T-helper 17 cell (primary cell): ENCODE measurements at regions not wholly inside any gene's neighbourhood (a gene's known extent, or its start where the extent isn't known, plus 50 kb on each side); places are given as distances from the start of the nearest gene placed in this dataset.

Experiments
- ATAC-seq: fragments of 150-1000 bp; cut with Tn5 transposase; 2 replicates; pipeline ENCODE4 v1.10.0; 2021; ENCODE audit warnings: mild to moderate bottlenecking, moderate library complexity
- DNase-seq, 3 donors: peaks; one replicate each; pipeline versions ENCODE4 v3.0.0 to v3.0.0-alpha.2; 2020 to 2021
- H3K9me3 ChIP-seq: one replicate; pipeline ENCODE4 v1.7.0; 2013; ENCODE audit warnings: low read length, mild to moderate bottlenecking; ENCODE audit not compliant: control insufficient read depth, poor library complexity, severe bottlenecking
- H3K27ac Mint-ChIP-seq: one replicate; pipeline ENCODE4 v1.8.0; 2022; ENCODE audit warnings: mild to moderate bottlenecking, moderate library complexity, mixed read lengths
- H3K27me3 Mint-ChIP-seq: one replicate; pipeline ENCODE4 v1.8.0; 2022; ENCODE audit warnings: mixed read lengths
- H3K36me3 Mint-ChIP-seq: one replicate; pipeline ENCODE4 v1.8.0; 2022; ENCODE audit warnings: low read depth, mixed read lengths
- H3K4me1 Mint-ChIP-seq: one replicate; pipeline ENCODE4 v1.8.0; 2022; ENCODE audit warnings: mild to moderate bottlenecking, mixed read lengths
- H3K4me3 Mint-ChIP-seq: one replicate; pipeline ENCODE4 v1.8.0; 2022; ENCODE audit warnings: mild to moderate bottlenecking, moderate library complexity, mixed read lengths

DNA sequence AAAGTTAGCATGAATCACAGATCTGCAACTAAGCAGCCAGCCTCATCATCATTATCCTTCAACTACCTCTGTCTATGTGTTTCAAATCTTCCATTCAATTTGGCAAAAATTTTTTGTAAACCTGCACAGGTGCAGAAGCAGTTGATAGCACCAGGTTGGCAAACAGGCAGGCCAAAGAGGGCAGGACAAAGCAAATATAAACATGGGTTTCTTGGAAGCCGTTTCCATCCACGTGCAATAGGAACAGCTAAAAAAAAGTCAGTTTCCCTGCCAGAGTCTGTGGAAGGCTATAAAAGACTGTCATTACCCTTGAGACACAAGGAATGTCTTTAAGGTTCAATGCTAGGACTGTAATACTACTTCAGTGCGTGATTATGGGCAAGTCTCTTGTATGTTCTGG is 253.2 kb downstream of the PDHA2 start:
- Mint-ChIP-seq H3K27me3 (no peaks in the 10 kb centered on the region), H3K27ac (no peak overlapping the region), H3K4me3 (no peak overlapping the region), H3K4me1 (no peaks in the 10 kb centered on the region), H3K36me3 (no peaks in the 10 kb centered on the region)
- no peaks in the 10 kb centered on the region for H3K9me3 ChIP-seq
- no peak for DNase-seq
- no peak for ATAC-seq

DNA sequence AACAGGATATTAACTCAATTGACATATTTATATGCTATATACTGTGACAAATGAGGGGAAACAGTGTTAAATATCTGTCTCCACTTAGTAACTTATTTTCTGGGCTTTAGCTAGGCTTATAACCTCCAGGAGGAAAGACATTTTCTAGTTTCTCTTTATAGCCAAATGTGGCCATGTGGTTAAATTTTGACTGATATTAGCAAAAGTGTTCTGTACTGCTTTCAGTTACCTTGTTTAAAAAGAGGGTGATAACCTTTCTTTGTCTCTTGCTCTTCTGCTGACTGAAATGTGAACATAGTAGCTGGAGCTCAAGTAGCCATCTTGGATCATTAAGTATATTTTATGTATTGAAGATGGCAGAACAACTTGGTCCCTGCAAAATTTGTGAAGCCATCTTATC is 253.7 kb downstream of the PDHA2 start:
- Mint-ChIP-seq H3K27ac (no peak overlapping the region), H3K27me3 (no peaks in the 10 kb centered on the region), H3K4me1 (no peaks in the 10 kb centered on the region), H3K36me3 (no peaks in the 10 kb centered on the region), H3K4me3 (no peak overlapping the region)
- H3K9me3 ChIP-seq, result no peaks in the 10 kb centered on the region
- no peak for ATAC-seq
- no peak for DNase-seq

DNA sequence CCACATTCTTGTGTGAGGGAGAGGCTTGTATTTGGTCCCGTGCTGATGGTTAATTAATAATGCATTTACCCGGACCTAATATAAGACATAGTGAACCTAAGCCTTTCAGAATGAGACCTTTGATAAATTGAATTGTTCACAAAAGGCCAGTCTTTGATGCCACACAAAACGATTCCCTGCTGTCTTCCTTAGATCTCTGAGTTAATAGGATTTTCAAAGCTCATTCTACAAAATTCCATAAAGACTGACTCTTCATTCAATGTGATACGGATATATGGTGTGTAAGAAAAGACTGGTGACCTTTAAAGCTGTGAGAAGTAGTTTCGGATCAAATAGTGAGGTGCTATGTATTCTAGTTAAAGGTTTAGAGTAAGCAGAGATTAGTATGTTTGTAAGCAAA is 254.3 kb downstream of the PDHA2 start:
- ATAC-seq, result no peak
- no peaks in the 10 kb centered on the region for H3K4me1 Mint-ChIP-seq
- no peaks in the 10 kb centered on the region for H3K36me3 Mint-ChIP-seq
- H3K27me3 Mint-ChIP-seq, result no peaks in the 10 kb centered on the region
- no peaks in the 10 kb centered on the region for H3K9me3 ChIP-seq
- H3K27ac Mint-ChIP-seq, result no peak overlapping the region
- H3K4me3 Mint-ChIP-seq, result no peak overlapping the region
- DNase-seq, result no peak

DNA sequence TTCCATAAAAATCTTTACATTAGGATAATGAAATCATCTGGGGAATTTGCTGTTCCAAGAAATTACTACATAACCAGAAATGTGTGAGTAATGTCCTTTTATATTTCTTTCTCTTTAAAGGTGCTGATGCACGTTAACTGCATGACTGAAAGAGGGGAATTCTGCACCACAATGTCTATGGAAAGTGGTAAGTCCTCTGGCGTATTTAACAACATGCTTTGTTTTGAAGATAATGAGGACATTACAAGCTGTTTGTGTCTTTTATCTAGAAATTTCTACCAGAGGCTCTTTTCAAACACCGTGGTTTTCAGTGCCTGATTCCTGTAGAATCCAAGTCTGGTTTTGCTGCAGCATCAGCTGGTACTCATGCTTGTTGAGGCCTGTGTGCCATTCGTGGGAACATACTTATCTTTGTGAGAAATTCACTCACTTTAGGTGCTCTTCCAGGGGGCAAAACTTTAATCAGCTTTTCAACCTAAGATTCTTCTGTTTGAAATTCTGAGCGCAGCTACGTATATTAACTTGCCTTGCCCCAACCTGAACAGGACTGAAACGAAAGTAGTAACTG is 257.2 kb downstream of the PDHA2 start:
- Mint-ChIP-seq H3K36me3 (no peaks in the 10 kb centered on the region), H3K4me3 (no peak overlapping the region), H3K27ac (no peak overlapping the region), H3K27me3 (no peaks in the 10 kb centered on the region), H3K4me1 (no peaks in the 10 kb centered on the region)
- DNase-seq (no peak), ATAC-seq (no peak)
- no peaks in the 10 kb centered on the region for H3K9me3 ChIP-seq

DNA sequence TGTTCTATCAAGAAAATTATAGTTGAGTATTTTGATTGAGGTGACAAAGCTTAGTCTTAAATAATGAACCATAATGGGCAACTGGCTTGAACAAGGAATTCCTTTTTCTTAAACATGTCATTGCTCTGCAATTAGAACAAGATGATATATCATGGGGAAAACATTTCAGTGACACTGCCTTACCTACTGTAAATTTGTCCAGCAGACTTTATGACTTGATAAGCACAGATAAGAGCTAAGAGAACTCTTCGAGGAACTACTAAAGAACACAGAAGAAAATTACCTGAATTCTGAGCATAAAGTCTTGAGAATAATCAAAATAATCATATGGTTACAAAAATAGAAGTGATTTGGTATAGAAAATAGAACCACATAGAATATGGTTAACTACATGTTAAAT is 257.8 kb downstream of the PDHA2 start:
- Mint-ChIP-seq H3K27me3 (no peaks in the 10 kb centered on the region), H3K27ac (no peak overlapping the region), H3K4me1 (no peaks in the 10 kb centered on the region), H3K4me3 (no peak overlapping the region), H3K36me3 (no peaks in the 10 kb centered on the region)
- no peak for DNase-seq
- no peaks in the 10 kb centered on the region for H3K9me3 ChIP-seq
- ATAC-seq, result no peak

DNA sequence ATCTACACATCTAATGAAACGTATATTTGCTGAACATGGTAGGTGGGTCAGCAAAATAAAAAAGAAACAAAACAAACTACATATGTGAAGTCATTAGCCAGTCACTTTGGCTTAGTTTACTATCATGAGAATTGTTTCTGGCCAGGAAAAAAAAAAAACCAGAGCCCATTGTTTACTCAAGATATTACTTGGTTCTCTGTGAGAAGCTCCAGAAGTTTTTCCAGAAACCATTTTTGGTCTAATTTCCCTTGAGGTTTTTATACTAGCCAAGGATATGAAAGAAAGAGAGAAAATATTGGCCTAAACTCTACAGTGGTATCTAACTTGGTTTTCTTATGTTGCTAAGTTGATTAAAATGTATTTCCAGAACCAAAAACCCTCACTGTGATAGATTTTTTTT is 259.1 kb downstream of the PDHA2 start:
- H3K27me3 Mint-ChIP-seq, result no peaks in the 10 kb centered on the region
- no peaks in the 10 kb centered on the region for H3K9me3 ChIP-seq
- no peaks in the 10 kb centered on the region for H3K36me3 Mint-ChIP-seq
- H3K4me1 Mint-ChIP-seq, result no peaks in the 10 kb centered on the region
- no peak for ATAC-seq
- DNase-seq, result no peak
- H3K4me3 Mint-ChIP-seq, result no peak overlapping the region
- H3K27ac Mint-ChIP-seq, result no peak overlapping the region

DNA sequence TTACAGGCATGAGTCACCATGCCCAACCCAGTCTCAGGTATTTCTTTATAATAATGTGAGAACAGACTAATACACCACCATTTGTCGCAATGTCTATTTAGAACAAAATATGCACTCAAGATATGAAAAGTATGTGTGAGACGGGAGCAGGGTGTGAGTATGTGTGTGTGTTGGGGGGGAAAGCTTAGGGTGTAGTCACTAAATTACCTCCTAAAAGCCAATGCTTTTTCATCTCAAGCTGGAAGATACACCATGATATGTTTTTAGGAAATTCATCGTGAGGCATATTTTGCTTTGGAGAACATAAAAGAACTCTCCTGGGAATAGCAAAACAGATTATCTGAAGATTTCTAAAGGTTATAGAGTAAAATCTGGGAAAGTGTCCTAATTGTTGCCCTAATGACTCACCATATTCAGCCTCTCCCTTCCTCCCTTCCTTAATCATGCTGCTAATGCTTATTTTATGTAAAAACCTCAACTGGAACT is 262.7 kb downstream of the PDHA2 start:
- Mint-ChIP-seq H3K36me3 (no peaks in the 10 kb centered on the region), H3K4me3 (no peak overlapping the region), H3K4me1 (no peaks in the 10 kb centered on the region), H3K27ac (no peak overlapping the region), H3K27me3 (no peaks in the 10 kb centered on the region)
- no peak for DNase-seq
- no peak for ATAC-seq
- no peaks in the 10 kb centered on the region for H3K9me3 ChIP-seq

DNA sequence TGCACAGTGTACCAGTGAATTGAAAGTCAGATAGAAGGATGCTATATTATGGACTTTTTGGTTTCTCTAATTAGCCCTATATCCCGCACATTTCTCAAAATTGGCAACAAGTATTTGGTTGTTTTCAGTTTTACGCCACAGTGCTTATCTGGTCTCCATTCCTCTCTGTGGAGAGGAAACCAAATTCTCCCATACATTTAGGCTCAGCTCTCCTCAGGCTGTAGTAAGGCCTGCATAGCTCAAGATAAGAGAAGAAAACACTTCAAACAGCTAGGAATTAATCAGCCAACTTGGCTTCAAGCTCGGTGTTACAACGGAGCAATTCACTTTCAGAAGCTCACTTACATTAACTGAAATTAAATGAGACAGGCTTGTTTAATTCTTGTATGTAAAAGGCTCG is 263.2 kb downstream of the PDHA2 start:
- DNase-seq (no peak), ATAC-seq (no peak)
- Mint-ChIP-seq H3K27ac (no peak overlapping the region), H3K4me1 (no peaks in the 10 kb centered on the region), H3K36me3 (no peaks in the 10 kb centered on the region), H3K27me3 (no peaks in the 10 kb centered on the region), H3K4me3 (no peak overlapping the region)
- no peaks in the 10 kb centered on the region for H3K9me3 ChIP-seq

DNA sequence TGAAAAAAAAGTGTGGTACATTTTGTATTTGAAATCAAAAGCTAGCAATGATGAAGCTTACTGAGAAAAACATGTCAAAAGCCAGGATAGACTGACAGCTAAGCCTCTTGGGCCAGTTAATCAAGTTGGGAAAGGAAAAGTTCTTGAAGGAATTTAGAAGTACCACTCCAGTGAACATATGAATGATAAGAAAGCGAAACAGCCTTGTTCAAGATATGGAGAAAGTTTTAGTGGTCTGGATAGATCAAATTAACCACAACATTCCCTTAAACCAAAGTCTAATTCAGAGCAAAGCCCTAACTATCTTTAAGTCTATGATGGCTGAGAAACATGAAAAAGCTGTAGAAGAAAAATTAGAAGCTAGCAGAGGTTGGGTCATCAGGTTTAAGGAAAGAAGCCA is 268.3 kb downstream of the PDHA2 start:
- Mint-ChIP-seq H3K4me1 (no peaks in the 10 kb centered on the region), H3K27me3 (no peaks in the 10 kb centered on the region)

DNA sequence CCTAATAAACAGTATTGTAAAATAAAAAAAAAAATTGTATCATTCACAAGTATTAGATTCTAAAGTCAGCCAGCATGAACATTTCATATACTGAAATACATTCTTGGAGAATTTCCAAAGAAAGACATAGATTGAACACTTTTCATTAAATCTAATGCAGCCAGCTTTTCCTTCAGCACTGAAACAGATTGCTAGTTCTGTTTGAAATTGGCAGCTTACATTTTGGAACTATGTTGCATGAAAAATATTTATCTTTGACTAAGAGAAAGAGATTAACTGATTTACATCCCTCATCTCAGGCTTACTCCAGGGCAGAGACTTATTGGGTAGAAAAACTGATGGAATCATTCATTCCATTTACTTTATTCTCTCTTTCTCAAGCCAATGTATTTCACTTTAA is 272.7 kb downstream of the PDHA2 start:
- DNase-seq (no peak), ATAC-seq (no peak)
- H3K4me3 Mint-ChIP-seq, result no peak overlapping the region
- H3K27me3 Mint-ChIP-seq, result peaks cover 4% of the 10 kb centered on the region
- H3K27ac Mint-ChIP-seq, result no peak overlapping the region
- H3K36me3 Mint-ChIP-seq, result no peaks in the 10 kb centered on the region
- no peaks in the 10 kb centered on the region for H3K9me3 ChIP-seq
- H3K4me1 Mint-ChIP-seq, result no peaks in the 10 kb centered on the region

More for the DNA sequence above, 268.3 kb downstream of the PDHA2 start:
- Mint-ChIP-seq H3K27ac (no peak overlapping the region), H3K4me3 (no peak overlapping the region), H3K36me3 (no peaks in the 10 kb centered on the region)
- ATAC-seq (no peak), DNase-seq (no peak)
- H3K9me3 ChIP-seq, result no peaks in the 10 kb centered on the region

DNA sequence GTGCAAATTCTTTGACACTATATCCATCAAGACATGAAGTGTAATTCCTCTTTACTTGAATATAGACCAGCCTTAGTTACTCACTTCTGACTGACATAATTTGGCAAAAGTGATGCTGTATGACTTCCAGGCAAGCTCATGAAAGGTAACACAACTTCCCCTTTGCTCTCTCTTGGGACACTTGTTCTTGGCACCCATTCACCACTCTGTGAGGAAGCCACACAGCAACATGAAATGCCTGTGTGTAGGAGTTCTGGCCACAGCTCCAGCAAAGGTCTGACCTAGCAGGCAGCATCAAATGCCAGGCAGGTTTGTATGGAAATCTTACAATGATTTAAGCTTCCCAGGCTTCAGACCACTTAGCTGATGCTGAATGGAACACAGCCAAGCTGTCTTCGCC is 280.3 kb downstream of the PDHA2 start:
- Mint-ChIP-seq H3K4me3 (no peak overlapping the region), H3K36me3 (no peaks in the 10 kb centered on the region), H3K27ac (no peak overlapping the region), H3K27me3 (no peaks in the 10 kb centered on the region), H3K4me1 (no peaks in the 10 kb centered on the region)
- H3K9me3 ChIP-seq, result no peaks in the 10 kb centered on the region
- no peak for DNase-seq
- ATAC-seq, result no peak

DNA sequence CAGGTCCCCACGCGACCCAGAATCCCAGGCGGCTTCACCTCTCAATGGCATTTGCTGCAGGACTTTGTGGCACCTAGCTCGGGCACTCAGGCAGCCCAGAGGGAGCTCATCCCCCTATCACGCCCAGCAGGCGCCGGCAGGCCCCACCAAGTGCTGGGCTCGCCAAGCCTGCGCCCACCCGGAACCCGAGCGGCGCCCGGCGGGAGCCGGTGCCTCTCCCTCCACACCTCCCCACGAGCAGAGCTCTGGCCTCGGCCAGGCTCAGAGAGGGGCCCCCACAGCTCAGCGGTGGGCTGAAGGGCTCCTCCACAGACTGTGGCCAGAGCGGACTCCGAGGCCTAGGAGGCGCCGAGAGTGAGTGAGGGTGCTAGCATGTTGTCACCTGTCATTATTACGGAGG is 286.3 kb downstream of the PDHA2 start:
- no peaks in the 10 kb centered on the region for H3K4me1 Mint-ChIP-seq
- no peaks in the 10 kb centered on the region for H3K9me3 ChIP-seq
- no peaks in the 10 kb centered on the region for H3K36me3 Mint-ChIP-seq
- H3K27me3 Mint-ChIP-seq, result no peaks in the 10 kb centered on the region
- H3K4me3 Mint-ChIP-seq, result no peak overlapping the region
- no peak overlapping the region for H3K27ac Mint-ChIP-seq
- ATAC-seq (no peak), DNase-seq (no peak)

DNA sequence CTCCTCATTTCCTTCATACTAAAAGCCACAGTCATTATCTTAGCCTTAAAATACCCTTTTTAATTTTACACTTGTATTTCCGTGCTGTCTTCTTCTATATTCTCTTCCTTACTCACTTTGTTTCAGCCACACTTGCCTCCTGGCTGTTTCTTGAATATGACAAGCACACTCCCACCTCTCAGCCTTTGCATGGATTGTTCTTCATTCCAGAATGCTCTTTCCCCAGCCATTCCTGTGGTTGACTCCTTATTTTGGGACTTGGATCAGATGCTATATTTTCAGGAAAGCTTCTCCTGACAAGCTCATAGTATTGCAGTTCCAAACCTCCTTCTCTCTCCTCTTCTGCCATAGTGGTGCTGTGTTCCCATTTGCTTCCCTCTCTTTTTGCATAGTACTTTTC is 291.3 kb downstream of the PDHA2 start:
- H3K27me3 Mint-ChIP-seq, result no peaks in the 10 kb centered on the region
- H3K27ac Mint-ChIP-seq, result no peak overlapping the region

DNA sequence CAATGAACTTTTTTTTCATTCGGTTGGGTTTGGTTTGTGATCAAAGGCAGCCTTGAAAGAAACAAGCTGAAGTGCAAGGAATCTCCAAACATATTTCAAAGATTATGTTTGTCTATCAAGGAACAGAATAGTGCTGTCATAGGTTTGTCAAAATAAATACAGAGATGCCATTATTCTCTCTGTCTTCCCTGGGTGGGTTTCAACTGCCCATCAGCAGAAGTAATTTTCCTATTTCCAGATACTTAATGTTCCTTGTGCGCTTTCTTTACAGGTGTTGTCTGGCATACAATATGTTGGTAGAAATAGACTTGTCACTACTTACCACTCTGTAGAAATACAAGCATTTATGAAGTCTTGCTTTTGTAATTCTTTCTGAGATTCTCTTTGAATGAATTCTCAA is 294.9 kb downstream of the PDHA2 start:
- H3K9me3 ChIP-seq, result no peaks in the 10 kb centered on the region
- no peak for ATAC-seq
- Mint-ChIP-seq H3K27ac (no peak overlapping the region), H3K4me3 (no peak overlapping the region), H3K4me1 (no peaks in the 10 kb centered on the region), H3K27me3 (no peaks in the 10 kb centered on the region), H3K36me3 (no peaks in the 10 kb centered on the region)
- DNase-seq, result no peak

More for the DNA sequence above, 291.3 kb downstream of the PDHA2 start:
- H3K36me3 Mint-ChIP-seq, result no peaks in the 10 kb centered on the region
- DNase-seq (no peak), ATAC-seq (no peak)
- no peak overlapping the region for H3K4me3 Mint-ChIP-seq
- H3K4me1 Mint-ChIP-seq, result no peaks in the 10 kb centered on the region
- H3K9me3 ChIP-seq, result no peaks in the 10 kb centered on the region
